NCI-H2227 (cell line): ENCODE measurements at regions not wholly inside any gene's neighbourhood (a gene's known extent, or its start where the extent isn't known, plus 50 kb on each side); places are given as distances from the start of the nearest gene placed in this dataset.
"Not testable (repeated sequence)": the region's sequence is repeated elsewhere in the genome, so short reads cannot be mapped to it uniquely, and the experiment has no call there.

ENCODE experiments used
- DNase-seq: peaks from one replicate; lab custom pipeline; 2025; ENCODE audit not compliant: unreplicated experiment; lab: John Stamatoyannopoulos, UW

DNA sequence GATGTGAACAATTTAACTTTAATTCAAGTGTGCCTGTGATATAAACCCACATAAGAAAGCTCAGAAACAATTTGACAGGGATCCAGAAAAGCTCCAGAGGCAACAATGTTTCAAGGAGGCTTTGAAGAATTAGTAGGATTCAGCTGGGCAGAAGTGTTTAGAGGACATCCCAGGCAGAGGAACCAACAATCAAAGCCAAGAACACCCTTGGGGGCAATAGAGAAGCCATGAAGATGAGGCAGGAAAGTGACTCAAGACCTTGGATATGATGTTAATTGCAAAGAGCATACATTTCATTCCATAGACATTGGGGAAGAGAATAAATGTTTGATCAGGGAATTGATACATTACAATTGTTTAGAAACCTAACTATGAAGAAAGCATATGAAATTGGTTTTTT lies 280.3 kb downstream of the LTN1 start:
- DNase-seq, result no peak

DNA sequence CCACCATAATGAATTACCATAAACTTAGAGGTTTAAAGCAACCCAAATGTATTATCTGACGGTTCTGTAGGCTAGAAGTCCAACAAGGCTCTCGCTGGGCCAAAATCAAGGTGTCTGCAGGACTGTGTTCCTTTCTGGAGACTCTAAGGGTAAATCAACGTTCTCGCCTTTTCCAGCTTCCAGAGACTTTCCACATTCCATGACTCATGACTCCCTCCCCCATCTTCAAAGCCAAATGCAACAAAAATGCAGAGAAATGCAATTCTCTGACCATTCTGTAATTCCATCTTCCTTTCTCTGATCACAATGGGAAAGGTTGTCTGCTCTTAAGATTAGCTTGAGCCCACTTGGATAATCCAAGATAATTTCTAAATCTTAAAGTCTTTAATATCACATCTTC lies 287.1 kb downstream of the LTN1 start:
- no peak for DNase-seq

DNA sequence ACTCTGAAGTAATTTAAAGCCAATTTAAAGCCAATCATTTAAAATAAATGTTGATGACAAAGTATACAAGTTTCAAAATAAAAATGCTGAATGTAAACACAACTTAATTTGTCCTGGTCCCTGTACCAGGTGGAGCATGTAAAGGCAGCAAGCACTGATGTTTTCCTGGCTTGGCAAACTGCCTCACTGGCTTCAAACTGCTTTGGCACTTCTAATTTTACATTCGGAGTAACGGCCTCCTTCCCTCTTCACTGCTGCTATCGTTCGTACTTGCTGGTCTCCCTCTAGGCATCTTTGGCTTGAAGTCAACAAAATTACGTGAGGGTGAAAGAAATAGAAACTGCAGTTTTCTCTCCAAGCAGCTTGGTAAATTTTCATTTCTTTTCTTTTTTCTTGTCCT lies 287.9 kb downstream of the LTN1 start:
- DNase-seq, result no peak

DNA sequence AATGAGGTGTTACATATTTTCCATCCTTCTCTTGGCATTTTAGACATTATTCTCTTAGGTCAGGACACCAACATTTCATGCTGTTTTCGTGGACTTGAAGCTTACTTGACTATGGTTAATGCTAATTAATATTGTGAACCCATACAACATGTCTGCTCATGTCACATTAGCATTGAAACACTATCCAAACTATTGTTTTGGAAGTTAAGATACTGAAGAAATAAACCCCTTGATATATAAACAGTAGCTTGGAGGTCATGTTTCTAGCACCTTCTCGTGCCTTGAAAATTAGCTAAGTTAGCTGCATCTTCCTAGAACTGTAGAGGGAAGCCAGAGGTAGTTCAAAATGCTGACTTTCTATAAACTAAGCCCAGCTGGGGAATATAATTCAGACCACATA lies 288.8 kb downstream of the LTN1 start:
- DNase-seq, result no peak

DNA sequence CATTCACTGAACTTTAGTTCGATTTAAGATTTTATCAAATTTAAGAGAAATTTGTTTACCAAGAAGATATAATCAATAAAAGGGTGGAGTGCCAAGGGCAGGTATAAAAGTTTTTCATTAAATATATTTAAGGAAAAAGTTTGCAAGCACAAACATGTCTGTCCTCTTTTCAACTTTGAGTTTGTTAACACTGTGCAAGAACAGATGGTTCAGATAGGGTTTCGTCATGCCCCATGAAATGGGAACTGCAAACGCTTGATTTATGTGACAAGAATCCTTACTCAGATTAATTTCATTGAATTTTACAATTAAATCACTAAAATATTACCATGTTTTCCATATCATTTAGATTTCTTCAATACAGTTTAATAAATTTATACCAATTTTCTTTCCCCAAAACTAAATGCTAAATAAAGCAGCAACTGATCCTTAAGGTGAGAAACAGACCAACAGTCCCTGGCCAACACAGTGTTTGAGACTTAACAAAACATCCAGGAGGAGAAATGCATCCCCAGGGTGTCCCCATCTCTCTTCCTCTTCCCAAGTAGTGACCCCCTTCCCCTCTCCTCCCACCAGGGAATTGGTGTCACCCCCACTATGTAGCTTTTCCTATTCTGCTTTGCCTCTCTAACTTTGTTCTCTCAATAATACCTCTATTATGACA lies 292.9 kb downstream of the LTN1 start:
- DNase-seq, result no peak

DNA sequence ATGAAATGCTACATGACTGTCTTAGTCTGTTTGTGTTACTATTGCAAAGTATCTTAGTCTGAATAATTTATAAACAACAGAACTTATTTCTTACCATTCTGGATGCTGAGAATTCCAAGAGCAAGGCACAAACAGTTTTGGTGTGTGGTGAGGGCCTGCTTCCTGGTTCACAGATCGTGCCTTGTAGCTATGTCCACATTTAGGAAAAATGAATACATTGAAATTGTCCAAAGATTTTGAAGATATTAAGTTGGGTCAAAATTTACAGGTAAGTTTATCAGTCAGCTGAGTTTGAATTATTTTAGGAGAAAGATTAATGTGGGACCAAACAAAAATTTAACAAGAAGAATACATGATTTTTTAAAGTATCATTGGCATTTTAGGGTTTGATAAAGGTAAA lies 293.5 kb downstream of the LTN1 start:
- no peak for DNase-seq

DNA sequence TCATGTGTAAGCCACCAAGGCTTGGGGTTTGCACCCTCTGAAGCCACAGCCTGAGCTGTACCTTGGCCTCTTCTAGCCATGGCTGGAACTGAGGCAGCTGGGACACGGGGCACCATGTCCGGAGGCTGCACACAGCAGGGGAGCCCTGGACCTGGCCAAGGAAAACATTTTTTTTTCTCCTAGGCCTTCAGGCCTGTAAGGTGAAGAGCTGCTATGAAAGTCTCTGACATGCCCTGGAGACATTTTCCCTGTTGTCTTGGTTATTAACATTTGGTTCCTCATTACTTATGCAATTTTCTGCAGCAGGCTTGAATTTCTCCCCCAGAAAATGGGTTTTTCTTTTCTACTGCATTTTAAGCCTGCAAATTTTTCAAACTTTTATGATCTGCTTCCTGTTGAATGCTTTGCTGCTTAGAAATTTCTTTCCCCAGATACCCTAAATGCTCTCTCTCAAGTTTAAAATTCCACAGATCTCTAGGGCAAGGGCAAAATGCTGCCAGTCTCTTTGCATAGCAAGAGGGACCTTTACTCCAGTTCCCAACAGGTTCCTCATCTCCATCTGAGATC lies 295.8 kb downstream of the LTN1 start:
- no peak for DNase-seq

DNA sequence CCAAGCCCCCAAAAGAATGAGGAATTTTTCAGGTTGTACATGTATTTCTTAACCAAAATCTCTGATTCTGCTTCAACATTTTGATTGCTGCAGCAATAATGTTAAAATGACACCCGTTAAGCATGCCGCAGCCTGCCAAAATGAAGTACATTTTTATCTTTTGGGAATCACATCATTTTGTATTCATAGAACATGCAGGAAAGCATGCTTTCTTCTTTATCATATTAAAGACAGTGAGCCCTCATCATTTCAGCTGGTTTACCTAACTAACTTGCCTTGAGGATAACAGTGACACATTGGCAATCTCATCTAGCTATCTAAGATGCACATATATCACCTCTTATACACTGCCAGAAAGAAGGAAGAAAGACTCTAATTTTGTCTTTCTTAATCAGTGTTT lies 299.2 kb downstream of the LTN1 start:
- no peak for DNase-seq

DNA sequence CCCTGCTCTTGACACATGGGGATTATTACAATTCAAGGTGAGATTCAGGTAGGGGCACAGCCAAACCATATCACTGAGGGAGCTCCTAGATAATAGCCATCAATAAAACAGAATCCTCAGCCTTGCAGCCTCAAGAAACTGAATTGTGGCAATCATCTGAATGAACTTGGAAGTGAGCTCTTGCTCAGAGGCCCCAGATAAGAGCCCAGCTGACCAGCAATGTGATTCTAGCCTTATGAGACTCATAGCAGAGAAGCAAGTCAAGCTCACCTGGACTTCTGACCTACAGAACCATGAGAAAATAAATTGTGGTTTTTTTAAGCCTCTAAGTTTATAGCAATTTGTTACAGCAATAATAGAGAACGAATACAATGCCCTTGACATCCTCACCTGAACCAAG lies 302.5 kb downstream of the LTN1 start:
- no peak for DNase-seq

DNA sequence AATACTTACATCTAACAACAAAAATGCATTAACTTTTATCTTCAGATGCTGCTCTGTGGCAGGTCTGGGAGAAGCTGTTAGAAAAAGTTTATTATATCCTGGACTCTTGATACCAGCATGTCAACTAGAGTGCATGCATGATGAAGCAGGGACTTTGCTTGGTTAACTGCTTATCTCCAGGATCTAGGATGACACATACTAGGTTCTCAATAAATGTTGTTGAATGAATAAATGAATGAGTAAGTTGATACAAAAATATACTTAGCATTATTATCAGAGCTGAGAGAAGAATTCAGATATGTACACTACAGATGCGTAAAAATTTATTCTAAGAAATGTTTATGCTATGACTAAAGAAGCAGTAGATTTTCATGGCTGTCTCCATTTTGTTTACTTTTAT lies 304.3 kb downstream of the LTN1 start:
- no peak for DNase-seq

DNA sequence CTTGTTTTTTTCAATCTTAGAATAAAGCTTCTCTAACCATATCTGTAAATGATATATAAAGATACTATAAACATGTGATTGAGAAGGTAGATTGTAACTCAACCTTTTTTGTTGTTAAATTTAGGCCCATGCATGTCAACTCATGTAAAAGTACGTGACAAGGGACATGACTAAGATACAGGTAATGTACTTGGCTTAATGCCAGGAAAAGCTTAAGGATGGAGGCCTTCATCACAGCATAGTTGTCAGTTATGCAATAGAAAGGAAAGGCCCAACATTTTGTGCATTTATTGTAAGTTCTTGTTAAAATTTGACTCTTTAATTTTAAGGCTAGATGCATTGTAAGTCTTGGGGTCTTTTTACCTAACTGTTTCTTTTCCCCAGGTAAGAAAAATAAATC lies 305.1 kb downstream of the LTN1 start:
- DNase-seq, result no peak

DNA sequence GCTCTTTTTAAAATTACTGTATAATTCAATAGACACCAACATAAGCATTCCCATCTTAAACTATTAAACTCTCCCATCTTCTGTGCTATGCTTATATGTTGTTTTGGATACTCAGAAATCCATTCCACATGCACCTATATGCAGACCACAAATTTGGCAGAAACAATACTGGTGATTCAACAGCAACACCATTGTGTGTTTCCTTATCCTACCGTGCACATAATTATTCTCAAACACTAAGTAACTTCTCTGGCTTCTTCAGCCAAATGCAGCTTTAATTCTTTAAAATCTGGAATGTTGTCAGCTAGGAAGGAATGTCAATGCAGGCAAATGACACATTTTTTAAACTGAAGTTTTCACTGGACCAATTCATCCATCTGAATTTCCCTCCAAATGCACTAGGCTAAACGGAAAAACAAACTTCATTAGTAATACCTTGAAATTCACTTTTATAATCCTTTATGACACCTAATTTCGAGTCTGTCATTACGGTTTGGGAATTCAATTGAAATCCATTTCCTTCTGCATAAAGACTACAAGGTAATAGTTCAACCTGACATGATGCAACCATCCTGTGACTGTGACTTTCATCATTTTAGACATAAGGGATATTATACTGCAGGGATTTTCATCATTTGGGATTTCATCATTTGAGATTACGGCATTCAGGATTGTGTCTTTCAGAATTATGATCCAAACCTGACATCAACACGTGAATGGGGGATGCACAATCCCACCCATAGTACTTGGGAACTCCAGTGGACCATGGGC lies 308.5 kb downstream of the LTN1 start:
- no peak for DNase-seq

DNA sequence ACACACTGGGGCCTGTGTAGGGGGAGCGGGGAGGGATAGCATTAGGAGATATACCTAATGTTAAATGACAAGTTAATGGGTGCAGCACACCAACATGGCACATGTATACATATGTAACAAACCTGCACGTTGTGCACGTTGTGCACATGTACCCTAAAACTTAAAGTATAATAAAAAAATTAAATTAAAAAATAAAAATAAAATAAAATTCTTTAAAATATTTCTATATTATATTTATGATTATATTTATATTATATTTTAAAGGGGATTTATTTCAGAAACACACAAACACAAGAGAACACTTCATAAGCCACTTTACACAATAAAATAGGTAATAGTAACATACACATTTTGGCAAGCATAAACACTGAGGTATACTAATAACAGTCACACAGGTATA lies 309.8 kb downstream of the LTN1 start:
- not testable (repeated sequence) for DNase-seq

DNA sequence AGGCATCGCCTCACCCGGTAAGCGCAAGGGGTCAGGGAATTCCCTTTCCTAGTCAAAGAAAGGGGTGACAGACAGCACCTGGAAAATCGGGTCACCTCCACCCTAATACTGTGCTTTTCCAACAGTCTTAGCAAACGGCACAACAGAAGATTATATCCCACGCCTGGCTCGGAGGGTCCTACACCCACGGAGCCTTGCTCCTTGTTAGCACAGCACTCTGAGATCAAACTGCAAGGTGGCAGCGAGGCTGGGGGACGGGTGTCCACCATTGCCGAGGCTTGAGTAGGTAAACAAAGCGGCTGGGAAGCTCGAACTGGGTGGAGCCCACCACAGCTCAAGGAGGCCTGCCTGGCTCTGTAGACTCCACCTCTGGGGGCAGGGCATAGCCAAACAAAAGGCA lies 315.6 kb downstream of the LTN1 start:
- not testable (repeated sequence) for DNase-seq

DNA sequence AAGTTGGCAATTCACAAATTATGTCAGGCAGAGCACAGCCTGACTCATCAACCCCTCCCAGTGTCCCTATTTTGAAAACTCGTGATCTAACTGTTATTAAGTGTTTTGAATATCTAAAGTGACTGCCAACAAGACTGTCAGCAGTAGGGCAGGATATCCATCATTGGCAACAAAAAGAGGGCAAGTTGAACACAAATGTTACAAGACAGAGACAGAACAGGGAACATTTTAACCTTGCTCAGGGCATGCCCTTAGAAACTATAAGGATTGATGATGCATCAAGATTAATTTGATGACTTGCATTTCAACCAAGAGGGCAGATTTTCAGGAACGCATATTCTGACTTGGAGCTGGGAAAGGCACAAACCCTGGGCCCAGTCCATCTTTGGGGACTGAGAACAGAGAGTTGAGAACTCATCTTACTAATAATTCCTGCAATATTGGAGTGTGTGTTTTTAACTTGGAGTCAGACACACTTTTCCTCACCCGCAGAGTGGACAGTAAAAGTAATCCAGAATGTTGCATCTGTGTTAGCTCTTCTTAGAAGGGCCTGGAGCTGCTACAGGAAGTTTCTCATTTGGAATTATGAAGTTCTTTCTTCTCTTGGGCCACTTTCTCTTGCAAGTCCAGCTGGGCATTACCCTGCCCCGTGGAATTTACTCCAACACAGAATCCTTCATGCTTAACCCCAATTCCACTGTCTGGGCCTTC lies 317.2 kb downstream of the LTN1 start:
- no peak for DNase-seq

DNA sequence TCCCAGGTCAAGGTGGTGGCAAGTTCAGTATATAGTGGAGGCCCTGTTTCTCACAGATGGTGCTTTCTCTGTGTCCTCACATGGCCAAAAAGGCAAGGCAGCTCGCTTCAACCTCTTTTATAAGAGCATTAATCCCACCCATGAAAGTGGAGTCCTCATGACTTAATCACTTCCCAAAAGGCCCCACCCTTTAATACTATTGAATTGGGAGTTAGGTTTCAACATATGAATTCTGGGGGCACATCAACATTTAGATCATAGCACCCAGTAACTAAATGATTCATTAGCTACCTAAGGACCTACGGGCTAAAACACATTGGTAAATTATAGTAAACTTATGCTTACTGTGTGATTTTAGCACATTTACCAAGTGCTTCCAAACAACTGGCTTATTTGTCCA lies 317.9 kb downstream of the LTN1 start:
- no peak for DNase-seq

DNA sequence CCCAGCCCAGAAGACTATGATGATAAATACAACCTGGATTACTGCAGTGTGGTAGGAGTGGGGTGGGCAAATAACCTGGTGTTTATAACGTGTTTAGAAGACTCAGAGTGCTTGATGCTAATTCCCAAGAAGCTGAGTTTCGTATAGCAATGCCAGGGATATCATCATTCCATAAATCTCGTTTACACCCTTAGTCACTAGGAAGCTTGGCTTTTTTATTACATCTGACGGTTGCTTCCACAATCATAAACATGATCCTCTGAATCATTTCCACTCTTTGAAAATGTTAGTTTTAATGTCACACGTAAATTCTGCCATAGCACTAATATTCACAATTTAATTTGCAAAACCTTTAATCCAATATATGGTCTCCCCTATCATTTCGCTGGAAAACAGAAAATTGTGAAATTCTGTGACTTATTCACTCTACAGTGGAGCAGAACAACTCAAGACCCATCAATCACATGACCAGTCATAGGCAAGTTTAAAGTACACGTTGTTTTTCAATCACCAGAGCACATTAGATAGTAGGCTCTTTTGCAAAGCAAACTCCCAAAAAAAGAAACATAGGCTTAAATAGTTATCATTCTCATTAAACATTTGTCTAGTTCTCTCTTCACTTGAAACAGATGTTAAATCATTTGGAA lies 321.0 kb downstream of the LTN1 start:
- no peak for DNase-seq

DNA sequence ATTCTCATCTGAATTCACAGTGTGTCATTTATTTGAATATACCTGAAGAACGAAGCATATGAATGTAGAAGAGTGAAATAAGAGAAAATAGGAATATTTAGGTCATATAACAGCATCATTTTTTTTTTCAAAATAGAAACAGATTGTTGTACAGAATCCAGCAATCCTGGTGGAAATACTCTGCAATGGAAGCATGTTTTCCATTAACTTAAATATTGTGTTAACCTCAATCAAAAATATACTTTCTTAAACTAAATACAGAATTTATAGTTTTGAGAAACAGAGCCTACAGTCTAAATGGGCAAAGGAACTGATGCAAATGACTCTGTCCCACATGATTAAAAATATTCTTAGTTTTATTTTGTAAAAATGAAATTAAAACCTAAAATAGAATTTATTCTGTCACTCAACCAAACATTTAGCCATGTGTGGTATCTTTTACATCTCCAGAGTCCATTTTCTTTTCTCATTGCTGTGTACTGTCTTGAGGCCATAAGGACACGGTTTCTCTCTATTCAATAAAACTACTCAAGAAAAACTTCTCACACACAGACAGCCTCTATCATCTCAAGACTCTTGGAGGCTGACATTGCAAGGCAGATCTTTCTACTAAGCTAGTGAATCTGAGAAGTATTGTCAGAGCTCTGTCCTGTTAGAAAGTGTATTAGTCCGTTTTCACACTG lies 322.6 kb downstream of the LTN1 start:
- DNase-seq, result no peak

DNA sequence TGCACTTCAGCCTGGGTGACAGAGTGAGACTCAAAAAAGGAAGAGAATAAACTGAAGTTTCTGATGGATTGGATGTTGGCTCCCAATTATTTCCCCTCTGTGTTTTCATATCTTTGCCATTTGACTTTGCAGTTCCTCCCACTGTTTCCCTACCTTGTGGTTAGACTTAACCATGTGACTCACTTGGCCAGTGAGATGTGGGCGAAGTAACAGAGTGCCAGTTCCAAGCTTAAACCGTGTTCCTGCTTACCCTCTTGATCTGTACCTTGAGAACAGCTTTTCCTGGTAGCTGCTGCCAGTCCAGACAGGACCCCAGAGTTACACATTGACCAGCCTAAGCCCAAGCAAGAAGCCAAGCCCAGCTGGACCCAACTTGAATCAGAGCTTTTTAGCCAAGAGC lies 323.4 kb downstream of the LTN1 start:
- DNase-seq, result no peak

DNA sequence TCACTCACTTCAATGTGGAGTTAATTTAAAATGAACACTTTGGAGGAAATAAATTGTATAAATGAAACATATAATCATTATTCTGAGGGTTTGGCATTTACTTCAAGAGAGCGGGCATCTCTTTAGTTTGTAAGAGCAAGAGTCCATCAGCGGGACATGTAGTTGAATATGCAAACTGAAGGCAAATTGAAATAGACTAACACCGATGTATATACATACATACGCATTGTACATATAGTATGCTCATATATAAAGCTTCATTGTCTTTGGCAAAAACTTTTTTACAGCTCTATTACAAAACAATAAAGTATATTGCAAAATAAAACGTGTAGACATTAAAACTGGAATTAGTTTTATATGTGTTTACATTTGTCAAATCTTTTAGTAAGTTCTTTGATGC lies 328.9 kb downstream of the LTN1 start:
- DNase-seq, result no peak
